GM20000 (cell line): ENCODE measurements at regions not wholly inside any gene's neighbourhood (a gene's known extent, or its start where the extent isn't known, plus 50 kb on each side); places are given as distances from the start of the nearest gene placed in this dataset.

ENCODE experiments used
- DNase-seq: peaks from one replicate; pipeline ENCODE4 v3.0.0; 2012; ENCODE audit warnings: low spot score
- TF ChIP-seq, protein P1 (sequence below): IDR thresholded peaks from 2 replicates; pipeline ENCODE4 v1.5.1; 2012; ENCODE audit warnings: mild to moderate bottlenecking, control low read depth; ENCODE audit errors: extremely low read depth, missing control alignments

DNA sequence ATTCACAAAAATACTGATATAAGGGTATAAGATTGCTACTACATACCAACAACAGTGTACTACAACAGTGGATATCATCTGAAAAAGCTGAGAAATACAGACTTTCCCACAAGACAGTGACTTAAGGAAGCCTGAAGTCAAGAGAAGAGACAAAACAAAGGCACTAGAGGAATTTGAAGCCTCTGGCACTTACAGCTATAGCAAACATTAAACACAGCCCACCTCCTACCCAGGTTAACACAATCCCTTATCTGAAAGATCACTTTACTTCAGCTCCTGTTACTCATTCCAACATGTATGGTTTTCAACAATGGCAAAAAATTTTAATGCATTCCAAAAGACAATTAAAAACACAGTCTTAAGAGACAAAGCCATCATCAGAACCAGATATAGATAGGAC is 388.5 kb downstream of the JRKL start:
- TF ChIP-seq, protein P1, sequence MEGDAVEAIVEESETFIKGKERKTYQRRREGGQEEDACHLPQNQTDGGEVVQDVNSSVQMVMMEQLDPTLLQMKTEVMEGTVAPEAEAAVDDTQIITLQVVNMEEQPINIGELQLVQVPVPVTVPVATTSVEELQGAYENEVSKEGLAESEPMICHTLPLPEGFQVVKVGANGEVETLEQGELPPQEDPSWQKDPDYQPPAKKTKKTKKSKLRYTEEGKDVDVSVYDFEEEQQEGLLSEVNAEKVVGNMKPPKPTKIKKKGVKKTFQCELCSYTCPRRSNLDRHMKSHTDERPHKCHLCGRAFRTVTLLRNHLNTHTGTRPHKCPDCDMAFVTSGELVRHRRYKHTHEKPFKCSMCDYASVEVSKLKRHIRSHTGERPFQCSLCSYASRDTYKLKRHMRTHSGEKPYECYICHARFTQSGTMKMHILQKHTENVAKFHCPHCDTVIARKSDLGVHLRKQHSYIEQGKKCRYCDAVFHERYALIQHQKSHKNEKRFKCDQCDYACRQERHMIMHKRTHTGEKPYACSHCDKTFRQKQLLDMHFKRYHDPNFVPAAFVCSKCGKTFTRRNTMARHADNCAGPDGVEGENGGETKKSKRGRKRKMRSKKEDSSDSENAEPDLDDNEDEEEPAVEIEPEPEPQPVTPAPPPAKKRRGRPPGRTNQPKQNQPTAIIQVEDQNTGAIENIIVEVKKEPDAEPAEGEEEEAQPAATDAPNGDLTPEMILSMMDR = no peak
- no peak for DNase-seq

GRCh38 chr11:96779030-96779429 is 389.2 kb downstream of the JRKL start:
- TF ChIP-seq, protein P1 = no peak
- DNase-seq = no peak

DNA sequence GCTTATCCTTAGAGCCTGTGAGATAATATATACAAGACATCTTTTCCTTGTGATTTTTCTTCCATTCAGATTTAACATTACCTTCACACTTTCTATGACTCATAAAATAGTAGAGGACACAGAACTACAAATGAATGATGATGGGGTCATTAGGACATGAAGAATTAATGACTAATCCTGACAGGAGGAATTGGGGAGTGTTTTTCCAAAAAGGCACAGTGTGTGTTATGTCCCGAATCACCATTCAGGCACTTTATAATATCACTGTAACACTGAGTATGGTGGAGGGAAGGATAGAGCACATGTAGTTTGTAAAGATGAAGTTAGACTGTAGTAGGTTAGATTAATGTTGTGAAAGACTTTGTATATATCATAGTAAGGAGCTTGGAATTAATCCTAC is 391.3 kb downstream of the JRKL start:
- no peak for DNase-seq
- TF ChIP-seq, protein P1 = no peak

DNA sequence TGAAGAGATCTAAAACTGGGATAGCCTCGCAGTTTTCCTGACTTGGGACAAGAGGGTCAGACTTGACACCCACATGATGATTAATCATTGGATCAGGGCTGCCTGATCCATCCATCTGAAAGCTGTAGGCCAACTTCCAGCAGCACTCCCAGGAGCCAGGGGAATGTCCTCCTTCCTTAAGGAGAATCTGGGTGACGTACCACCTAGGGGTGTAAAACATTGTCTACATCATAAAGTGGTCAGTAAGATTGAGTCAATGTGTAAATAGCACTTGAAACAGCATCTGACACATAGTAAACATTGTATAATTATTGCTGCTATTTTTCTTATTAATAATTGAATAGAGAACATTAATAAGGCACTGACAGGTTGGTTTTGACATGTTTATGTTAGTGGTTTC is 392.8 kb downstream of the JRKL start:
- TF ChIP-seq, protein P1 = no peak
- no peak for DNase-seq

DNA sequence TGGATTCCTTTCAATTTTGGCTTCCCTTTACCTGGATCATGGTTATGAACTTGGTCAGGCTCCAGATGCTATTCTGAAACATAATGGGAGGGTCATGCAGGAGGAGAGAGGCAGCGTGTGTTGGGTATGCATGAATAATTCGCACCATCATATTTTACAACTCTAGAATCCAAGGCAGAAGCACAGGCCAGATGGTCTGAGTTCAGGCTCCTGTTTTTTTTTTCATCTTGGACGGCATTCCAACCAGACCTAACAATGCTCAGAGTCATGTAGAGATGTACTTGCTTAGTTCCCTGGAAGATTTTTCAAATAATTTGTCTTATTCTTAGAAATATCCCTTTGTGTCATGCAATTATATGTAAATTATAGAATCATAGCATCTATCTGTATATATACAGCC is 393.5 kb downstream of the JRKL start:
- DNase-seq = no peak
- TF ChIP-seq, protein P1 = no peak

DNA sequence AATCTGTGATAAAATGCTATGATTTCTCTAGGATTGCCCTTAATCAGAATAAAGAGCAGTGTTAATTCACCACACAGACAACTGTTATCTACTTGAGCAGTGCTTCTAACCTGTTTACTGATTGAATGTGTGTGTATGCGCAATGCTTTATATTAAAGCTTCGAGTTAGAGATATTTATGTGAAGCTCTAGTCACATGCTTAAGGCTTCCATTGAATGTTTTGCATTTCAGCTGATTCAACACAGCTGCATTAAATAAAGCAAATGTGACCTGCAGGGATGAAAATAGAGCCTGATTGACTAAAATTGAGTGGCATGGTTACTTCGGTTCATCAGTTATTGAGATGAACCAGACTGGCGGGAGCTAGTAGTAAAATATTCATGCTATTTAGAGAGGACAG is 395.3 kb downstream of the JRKL start:
- no peak for DNase-seq
- TF ChIP-seq, protein P1 = no peak

GRCh38 chr11:96794152-96794551 is 404.3 kb downstream of the JRKL start:
- TF ChIP-seq, protein P1 = no peak
- no peak for DNase-seq
